ENCODE measurements at regions not wholly inside any gene's neighbourhood (a gene's known extent, or its start where the extent isn't known, plus 50 kb on each side); places are given as distances from the start of the nearest gene placed in this dataset.

- TF ChIP-seq POLR2A (IDR thresholded peaks at IDR 0.05) (no peak), POLR2AphosphoS5 (IDR thresholded peaks at IDR 0.05) (no peak), CTCF (IDR thresholded peaks at IDR 0.05 in 8 of 11, conservative IDR thresholded peaks at IDR 0.05 in 3 of 11) (no peak)
- WGBS, 5 donors = 74 to 85% (median 80%) methylated on average over 1 of the region's 1 CpG
- Histone ChIP-seq H3K4me3 (no peak overlapping the region), H3K9me3 (peaks cover 5 to 41% (median 38%) of the 10 kb centered on the region in 8 donors), H3K36me3 (no peaks in the 10 kb centered on the region), H3K27ac (no peak overlapping the region), H3K4me1 (no peaks in the 10 kb centered on the region), H3K27me3 (replicated peaks in 1 of 7) (peaks cover 0 to 7% (median 0%) of the 10 kb centered on the region in 7 donors)
- no peak for DNase-seq
- intact Hi-C loops (cut with DNase I; ENCODE audit: low total_unique reads) = no loop called here
Observed at GRCh38 chr2:206379266-206379665, 64.1 kb upstream of the ADAM23 start.

GRCh38 chr2:206379886-206380285 lies 63.4 kb upstream of the ADAM23 start:
- Histone ChIP-seq H3K4me1 (no peaks in the 10 kb centered on the region), H3K27me3 (replicated peaks in 1 of 7) (peaks cover 0 to 7% (median 0%) of the 10 kb centered on the region in 7 donors), H3K36me3 (no peaks in the 10 kb centered on the region), H3K27ac (no peak overlapping the region), H3K4me3 (no peak overlapping the region), H3K9me3 (peaks cover 5 to 47% (median 44%) of the 10 kb centered on the region in 8 donors)
- TF ChIP-seq CTCF (IDR thresholded peaks at IDR 0.05 in 8 of 11, conservative IDR thresholded peaks at IDR 0.05 in 3 of 11) (no peak), POLR2A (IDR thresholded peaks at IDR 0.05) (no peak), POLR2AphosphoS5 (IDR thresholded peaks at IDR 0.05) (no peak)
- intact Hi-C loops (cut with DNase I; ENCODE audit: low total_unique reads) = no loop called here
- WGBS, 5 donors = 50 to 56% (median 52%) methylated on average over 3 of the region's 3 CpGs
- DNase-seq = no peak

DNA sequence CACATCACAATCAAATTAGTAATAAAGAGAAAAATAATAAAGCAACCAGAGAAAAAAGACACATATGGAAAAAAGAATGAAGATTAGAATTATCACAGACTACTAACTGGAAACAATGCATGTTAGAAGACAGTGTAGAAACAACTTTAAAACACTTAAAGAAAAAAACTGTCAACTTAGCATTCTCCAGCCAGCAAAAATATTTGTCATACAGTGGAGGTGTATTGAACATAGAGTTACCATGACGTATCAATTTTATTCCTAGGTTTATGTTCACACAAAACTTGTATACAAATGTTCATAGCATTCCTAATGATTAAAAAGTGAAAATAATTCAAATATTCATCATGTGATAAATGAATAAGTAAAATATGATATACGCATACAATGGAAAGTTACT lies 61.5 kb upstream of the ADAM23 start:
- Histone ChIP-seq H3K27me3 (replicated peaks in 1 of 7) (peaks cover 0 to 7% (median 0%) of the 10 kb centered on the region in 7 donors), H3K36me3 (no peaks in the 10 kb centered on the region), H3K9me3 (peaks cover 0 to 38% (median 31%) of the 10 kb centered on the region in 8 donors), H3K4me1 (no peaks in the 10 kb centered on the region), H3K27ac (no peak overlapping the region), H3K4me3 (no peak overlapping the region)
- 90 to 98% (median 92%) methylated on average over 2 of the region's 2 CpGs for WGBS, 5 donors
- intact Hi-C loops (cut with DNase I; ENCODE audit: low total_unique reads) = no loop called here
- DNase-seq = no peak
- TF ChIP-seq CTCF (IDR thresholded peaks at IDR 0.05 in 8 of 11, conservative IDR thresholded peaks at IDR 0.05 in 3 of 11) (no peak), POLR2AphosphoS5 (IDR thresholded peaks at IDR 0.05) (no peak), POLR2A (IDR thresholded peaks at IDR 0.05) (no peak)

GRCh38 chr2:206383669-206384068 lies 59.7 kb upstream of the ADAM23 start:
- Histone ChIP-seq H3K36me3 (no peaks in the 10 kb centered on the region), H3K4me3 (no peak overlapping the region), H3K27me3 (replicated peaks in 1 of 7) (no peaks in the 10 kb centered on the region), H3K9me3 (peaks cover 0 to 33% (median 25%) of the 10 kb centered on the region in 8 donors), H3K4me1 (no peaks in the 10 kb centered on the region), H3K27ac (no peak overlapping the region)
- WGBS, 5 donors = 76 to 91% (median 83%) methylated on average over 2 of the region's 2 CpGs
- intact Hi-C loops (cut with DNase I; ENCODE audit: low total_unique reads) = no loop called here
- no peak for DNase-seq
- no peak for TF ChIP-seq CTCF (IDR thresholded peaks at IDR 0.05 in 8 of 11, conservative IDR thresholded peaks at IDR 0.05 in 3 of 11)
- no peak for TF ChIP-seq POLR2A (IDR thresholded peaks at IDR 0.05)
- TF ChIP-seq POLR2AphosphoS5 (IDR thresholded peaks at IDR 0.05) = no peak
